ENCODE measurements at regions not wholly inside any gene's neighbourhood (a gene's known extent, or its start where the extent isn't known, plus 50 kb on each side); places are given as distances from the start of the nearest gene placed in this dataset.

DNA sequence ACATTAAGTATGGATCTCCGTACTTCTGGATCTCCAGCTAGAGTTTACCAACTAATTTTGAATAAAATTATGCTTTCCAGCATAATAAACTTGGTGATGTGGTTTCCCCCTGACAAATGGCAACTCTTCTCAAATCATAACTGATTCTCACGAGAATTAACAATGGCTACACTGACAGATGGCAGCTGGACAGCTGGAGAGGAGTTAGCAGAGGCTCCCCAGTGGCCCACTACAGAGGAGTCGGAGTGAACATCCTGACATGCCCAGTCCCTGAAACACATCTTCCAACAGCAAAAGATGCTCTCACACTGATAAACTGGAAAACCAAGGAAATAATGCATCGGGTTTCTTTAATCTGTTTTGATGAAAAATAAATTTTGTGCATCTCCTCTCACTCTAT is 239.6 kb downstream of the MAN2A1 start:
- TF ChIP-seq, protein P1, sequence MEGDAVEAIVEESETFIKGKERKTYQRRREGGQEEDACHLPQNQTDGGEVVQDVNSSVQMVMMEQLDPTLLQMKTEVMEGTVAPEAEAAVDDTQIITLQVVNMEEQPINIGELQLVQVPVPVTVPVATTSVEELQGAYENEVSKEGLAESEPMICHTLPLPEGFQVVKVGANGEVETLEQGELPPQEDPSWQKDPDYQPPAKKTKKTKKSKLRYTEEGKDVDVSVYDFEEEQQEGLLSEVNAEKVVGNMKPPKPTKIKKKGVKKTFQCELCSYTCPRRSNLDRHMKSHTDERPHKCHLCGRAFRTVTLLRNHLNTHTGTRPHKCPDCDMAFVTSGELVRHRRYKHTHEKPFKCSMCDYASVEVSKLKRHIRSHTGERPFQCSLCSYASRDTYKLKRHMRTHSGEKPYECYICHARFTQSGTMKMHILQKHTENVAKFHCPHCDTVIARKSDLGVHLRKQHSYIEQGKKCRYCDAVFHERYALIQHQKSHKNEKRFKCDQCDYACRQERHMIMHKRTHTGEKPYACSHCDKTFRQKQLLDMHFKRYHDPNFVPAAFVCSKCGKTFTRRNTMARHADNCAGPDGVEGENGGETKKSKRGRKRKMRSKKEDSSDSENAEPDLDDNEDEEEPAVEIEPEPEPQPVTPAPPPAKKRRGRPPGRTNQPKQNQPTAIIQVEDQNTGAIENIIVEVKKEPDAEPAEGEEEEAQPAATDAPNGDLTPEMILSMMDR (IDR thresholded peaks at IDR 0.05; ENCODE audit: borderline replicate concordance, extremely low read depth, low read length, poor library complexity, severe bottlenecking) = no peak
- TF ChIP-seq EZH2 (IDR thresholded peaks at IDR 0.05; ENCODE audit: borderline replicate concordance, low read depth, low read length, severe bottlenecking) = no peak

Measured in DND-41 (cell line).